B cell (primary cell): ENCODE measurements at regions not wholly inside any gene's neighbourhood (a gene's known extent, or its start where the extent isn't known, plus 50 kb on each side); places are given as distances from the start of the nearest gene placed in this dataset.

ENCODE experiments used
- EZH2 ChIP-seq: IDR thresholded peaks from 2 replicates; pipeline ENCODE4 v1.6.1; 2012; ENCODE audit warnings: borderline replicate concordance, low read depth, mild to moderate bottlenecking, moderate library complexity, low read length; ENCODE audit not compliant: insufficient read depth, poor library complexity, severe bottlenecking
- TF ChIP-seq, protein P1 (sequence below): fragments of 200-600 bp; IDR thresholded peaks from one replicate; pipeline ENCODE4 v1.8.0; 2022; ENCODE audit warnings: antibody characterized with exemption, mild to moderate bottlenecking

DNA sequence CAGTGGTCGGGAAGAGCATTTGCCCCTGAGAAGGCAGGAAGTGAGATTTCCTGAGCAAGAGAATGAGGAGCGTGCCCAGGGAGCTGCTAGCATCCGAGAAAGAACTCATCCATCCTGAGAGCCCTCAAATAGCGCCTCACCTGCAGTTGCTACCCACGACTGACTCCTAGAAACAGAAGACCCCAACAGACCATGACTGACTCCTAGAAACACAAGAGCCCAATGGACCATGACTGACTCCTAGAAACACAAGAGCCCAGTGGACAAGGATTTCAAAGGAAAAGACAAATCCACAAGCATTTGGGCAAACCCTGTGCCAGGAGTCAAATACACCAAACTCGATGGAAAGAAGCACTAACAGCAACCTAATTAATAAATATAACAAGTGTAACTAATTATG lies 575.2 kb upstream of the FRG1 start:
- TF ChIP-seq EZH2 = no peak
- TF ChIP-seq, protein P1, sequence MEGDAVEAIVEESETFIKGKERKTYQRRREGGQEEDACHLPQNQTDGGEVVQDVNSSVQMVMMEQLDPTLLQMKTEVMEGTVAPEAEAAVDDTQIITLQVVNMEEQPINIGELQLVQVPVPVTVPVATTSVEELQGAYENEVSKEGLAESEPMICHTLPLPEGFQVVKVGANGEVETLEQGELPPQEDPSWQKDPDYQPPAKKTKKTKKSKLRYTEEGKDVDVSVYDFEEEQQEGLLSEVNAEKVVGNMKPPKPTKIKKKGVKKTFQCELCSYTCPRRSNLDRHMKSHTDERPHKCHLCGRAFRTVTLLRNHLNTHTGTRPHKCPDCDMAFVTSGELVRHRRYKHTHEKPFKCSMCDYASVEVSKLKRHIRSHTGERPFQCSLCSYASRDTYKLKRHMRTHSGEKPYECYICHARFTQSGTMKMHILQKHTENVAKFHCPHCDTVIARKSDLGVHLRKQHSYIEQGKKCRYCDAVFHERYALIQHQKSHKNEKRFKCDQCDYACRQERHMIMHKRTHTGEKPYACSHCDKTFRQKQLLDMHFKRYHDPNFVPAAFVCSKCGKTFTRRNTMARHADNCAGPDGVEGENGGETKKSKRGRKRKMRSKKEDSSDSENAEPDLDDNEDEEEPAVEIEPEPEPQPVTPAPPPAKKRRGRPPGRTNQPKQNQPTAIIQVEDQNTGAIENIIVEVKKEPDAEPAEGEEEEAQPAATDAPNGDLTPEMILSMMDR = no peak
